Adrenal gland (tissue), 5 donors: ENCODE measurements at regions not wholly inside any gene's neighbourhood (a gene's known extent, or its start where the extent isn't known, plus 50 kb on each side); places are given as distances from the start of the nearest gene placed in this dataset.

Experiments used
- POLR2A ChIP-seq, 2 donors: fragments of 450-650 bp; IDR thresholded peaks; one replicate each; pipeline ENCODE4 v1.6.1; 2017; ENCODE audit warnings: antibody characterized with exemption in 2 of 2, mild to moderate bottlenecking in 2 of 2, moderate library complexity in 1 of 2
- TF ChIP-seq, protein P1 (sequence below), 6 experiments: fragments of 450-650 bp in 4 of 6; fragments of 200-600 bp in 2 of 6; sonication (generic) in 1 of 6; IDR thresholded peaks; 1 replicate in 5 of 6; 2 replicates in 1 of 6; pipeline versions ENCODE4 v1.5.1 to v1.8.0; 2016 to 2021; ENCODE audit warnings: antibody characterized with exemption in 6 of 6, mild to moderate bottlenecking in 2 of 6, moderate library complexity in 1 of 6
- donor health status: DM: no; HTN: no; CAD: no.

DNA sequence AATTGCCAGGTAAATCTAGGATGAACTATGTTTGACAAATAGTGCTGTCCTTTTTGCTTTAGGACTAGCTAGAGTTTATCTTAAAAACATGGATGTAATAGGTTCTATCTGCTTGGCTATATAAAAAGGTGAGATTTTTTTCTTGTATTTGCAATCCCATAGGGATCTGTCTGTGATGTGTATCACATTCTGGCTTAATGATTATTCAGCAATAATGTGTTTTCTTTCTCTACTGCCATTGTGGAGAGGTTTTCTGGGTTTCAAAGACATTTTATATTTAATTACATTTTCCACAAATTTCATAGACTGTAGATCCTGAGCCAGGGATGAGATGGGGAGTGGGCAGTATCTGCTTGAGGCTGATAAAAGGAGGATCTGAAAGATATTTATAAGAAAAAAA, 277.8 kb upstream of the SLITRK5 start:
- TF ChIP-seq, protein P1, sequence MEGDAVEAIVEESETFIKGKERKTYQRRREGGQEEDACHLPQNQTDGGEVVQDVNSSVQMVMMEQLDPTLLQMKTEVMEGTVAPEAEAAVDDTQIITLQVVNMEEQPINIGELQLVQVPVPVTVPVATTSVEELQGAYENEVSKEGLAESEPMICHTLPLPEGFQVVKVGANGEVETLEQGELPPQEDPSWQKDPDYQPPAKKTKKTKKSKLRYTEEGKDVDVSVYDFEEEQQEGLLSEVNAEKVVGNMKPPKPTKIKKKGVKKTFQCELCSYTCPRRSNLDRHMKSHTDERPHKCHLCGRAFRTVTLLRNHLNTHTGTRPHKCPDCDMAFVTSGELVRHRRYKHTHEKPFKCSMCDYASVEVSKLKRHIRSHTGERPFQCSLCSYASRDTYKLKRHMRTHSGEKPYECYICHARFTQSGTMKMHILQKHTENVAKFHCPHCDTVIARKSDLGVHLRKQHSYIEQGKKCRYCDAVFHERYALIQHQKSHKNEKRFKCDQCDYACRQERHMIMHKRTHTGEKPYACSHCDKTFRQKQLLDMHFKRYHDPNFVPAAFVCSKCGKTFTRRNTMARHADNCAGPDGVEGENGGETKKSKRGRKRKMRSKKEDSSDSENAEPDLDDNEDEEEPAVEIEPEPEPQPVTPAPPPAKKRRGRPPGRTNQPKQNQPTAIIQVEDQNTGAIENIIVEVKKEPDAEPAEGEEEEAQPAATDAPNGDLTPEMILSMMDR (IDR thresholded peaks at IDR 0.05) = no peak
- TF ChIP-seq POLR2A (IDR thresholded peaks at IDR 0.05) = no peak
